Activated CD4-positive, CD25-positive, alpha-beta regulatory T cell treated with anti-CD3 and anti-CD28 coated beads, Interleukin-2, amount 50 U/mL, for 72 hours (primary cell): ENCODE measurements at regions not wholly inside any gene's neighbourhood (a gene's known extent, or its start where the extent isn't known, plus 50 kb on each side); places are given as distances from the start of the nearest gene placed in this dataset.
"Not testable (repeated sequence)": the region's sequence is repeated elsewhere in the genome, so short reads cannot be mapped to it uniquely, and the experiment has no call there.

Experiments used
- DNase-seq: peaks from one replicate; pipeline ENCODE4 v3.0.0; 2021

DNA sequence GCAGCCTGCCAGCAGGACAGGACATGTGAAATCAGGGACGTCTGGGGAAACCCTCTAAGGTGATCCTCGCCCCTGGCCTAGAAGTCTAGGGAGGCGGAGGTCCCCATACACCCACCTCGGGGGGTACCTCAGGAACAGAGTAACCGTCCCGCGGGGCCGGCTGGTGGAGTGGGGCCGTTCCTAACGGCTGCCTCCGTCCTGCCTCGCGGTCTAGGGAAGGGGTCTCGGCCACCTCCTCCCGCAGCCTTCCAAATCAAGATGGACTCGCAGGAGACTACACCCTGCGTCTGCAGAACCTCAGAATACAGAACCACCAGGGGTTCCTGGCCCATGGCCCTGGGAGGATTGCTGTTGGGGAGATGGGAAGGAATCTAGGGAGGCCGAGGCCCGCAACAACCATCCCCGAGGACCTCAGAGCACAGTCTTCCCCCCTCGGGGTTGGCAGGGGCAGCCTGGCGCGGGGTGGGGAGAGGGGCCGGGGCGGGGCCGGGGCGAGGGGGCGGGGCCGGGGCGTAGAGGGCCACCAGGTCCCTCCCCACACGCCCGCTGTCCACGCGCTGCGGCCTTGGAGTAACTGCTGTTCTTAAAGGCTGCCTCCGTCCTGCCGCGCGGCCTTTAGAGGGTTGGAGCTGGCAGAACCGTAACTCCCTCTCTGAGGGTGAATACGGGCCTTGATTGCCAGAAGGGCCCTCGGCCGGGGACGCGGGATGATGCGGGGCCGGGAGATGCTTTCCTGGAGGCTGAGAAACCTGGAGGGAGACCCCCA, 89.0 kb upstream of the MLN start:
- no peak for DNase-seq

DNA sequence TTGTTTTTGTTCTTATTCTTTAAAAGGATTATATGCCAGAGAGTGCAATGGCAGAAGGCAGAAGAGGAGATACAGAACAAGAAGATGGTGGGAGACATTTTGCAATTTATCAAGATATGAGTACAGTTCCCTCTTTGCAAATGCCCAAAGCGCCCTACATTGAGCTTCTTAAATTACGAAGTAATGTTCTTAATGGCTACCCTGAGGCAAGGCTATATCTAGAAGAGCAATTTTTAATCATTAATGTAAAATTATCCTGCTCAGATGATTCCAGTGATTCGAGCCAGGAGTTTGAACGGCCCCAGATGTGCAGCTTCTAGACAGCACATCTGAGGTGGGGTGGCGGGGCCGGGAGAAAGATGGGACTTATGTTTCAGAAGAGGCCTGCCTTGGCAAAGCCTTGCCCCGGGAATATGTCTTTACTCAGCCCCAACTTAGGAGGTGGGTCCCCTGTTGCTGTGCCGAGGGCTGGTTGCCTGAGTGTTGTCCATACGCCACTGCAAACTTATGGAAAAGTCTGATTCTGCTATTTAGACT, 84.9 kb upstream of the MLN start:
- DNase-seq = no peak

DNA sequence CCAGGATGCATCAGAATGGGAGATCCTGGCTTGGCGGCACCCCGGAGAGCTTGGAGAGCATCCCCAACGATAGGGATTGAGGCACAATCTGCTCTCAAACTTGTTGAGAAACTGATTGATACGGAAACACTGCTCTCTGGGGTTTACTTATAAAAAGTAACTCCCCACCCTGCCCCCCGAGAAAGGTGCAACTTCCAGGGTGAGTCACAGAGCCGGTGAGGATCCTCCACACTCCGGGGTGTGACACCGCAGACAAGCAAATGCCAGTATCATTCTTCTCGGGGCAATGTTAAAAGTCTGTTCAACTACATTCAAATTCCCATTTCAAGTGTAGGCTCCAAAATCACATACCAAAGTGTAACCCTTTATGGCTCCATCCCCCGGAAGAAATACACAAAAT, 84.4 kb upstream of the MLN start:
- DNase-seq = no peak

DNA sequence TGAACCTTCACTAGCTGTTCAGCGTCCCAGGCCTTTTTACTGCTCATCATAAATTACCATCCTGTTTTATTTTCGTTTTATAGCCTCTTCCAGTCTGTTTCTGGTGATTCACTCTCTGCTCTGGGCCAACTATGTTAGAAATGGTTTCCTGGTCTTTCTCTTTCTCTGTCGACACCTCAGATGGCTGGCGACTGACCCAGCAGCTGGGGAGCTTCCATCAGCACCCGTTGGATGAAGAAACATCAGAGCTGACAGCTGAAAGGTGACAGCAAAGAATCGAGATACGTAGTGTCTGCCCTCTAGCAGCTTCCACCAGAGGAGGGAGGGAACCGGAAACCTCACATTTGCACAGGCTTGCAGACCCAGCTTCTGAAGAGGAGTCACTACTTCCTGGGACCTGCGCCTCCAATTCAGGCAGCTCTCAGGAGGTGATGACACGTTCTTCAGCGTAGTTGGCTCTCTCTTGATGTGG, 82.9 kb upstream of the MLN start:
- DNase-seq = no peak

DNA sequence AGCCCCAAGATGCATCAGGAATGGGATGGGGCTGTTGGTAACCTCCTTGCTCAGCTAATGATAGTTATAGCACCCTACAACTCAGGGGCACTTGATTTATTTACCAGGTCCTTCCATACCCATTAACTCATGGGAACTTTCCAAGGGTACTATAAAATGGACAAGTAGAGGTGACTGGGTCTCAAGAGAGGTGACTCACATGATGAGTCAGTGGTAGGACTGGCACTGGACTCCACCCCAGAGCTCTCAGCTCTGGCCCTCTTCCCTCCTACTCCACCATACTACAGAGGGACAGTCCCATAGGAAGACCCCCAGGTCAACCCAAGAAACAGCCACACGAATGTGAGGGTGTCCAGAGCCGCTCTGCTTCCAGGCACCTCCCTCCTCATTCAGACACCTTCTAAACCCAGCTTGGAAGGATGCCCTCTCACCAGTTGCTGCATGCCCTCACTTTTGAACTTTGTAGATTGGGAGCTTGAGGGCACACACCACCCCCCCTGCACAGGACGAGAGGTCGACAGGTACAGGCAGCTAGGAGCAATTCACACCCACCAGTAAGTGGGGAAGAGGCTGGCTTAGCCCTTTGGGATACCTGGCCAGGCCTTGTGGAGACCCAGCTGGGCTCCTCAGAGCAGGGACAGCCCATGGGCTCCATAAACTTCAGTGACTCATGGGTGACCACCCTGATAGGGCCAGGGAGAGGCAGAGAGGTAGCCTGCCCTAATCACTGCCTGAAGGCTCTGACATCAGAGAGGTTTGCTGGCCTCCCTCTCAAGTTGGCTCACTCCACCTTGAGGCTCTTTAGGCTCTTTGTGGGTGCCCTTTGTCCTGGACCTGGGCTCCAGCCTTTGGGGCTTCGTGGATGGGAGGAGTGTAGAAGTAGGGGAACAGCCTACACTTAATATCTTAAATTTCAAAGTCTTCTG, 81.6 kb upstream of the MLN start:
- no peak for DNase-seq

DNA sequence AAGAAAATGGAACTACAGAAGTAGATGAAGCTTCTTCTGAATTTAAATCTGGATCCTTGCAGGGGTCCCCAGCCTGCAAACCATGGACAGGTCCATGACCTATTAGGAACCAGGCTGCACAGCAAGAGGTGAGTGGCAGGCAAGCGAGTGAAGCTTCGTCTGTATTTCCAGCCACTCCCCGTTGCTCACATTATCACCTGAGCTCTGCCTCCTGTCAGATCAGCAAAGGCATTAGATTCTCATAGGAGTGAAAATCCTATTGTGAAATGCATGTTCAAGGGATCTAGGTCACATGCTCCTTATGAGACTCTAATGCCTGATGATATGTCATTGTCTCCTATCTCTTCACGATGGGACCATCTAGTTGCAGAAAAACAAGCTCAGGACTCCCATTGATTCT, 79.8 kb upstream of the MLN start:
- DNase-seq = not testable (repeated sequence)

DNA sequence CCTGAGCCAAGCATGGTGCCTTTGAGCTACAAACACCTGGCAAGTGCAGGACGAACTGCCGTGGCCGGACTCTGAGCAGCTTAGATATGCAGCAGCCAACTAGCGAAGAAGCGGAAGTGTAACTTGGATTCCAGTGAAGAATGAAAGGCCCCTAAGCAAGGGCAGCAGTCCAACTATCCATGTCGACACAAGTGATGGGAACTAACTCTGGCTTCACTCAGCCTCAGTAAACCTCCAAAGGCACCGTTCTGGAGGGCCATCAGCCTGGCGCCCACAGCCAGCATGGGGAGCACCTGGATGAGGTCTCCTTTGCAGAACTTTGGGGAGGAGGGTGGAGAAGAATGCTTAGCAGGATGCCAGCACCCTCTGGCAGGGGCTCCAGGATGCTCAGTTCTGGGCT, 78.4 kb upstream of the MLN start:
- DNase-seq = no peak

DNA sequence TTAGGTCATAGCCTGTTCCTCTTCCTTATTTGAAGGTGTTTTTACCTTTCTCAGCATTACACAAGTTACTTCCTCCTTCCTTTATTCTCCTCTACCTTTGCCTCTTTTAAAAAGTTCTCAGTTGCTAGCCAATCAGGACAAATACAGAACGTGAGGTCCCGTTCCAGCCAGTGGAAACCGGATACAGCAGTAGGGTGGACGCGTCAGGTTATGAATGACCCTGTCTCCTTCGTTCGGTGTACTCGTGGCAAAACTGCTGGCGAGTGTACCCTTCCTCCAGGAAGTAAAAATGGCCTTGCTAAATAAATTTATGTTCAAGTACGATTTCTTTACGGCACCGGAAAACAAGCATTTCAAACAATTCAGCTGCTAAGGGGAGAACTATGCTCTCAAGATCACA, 77.0 kb upstream of the MLN start:
- DNase-seq = no peak

DNA sequence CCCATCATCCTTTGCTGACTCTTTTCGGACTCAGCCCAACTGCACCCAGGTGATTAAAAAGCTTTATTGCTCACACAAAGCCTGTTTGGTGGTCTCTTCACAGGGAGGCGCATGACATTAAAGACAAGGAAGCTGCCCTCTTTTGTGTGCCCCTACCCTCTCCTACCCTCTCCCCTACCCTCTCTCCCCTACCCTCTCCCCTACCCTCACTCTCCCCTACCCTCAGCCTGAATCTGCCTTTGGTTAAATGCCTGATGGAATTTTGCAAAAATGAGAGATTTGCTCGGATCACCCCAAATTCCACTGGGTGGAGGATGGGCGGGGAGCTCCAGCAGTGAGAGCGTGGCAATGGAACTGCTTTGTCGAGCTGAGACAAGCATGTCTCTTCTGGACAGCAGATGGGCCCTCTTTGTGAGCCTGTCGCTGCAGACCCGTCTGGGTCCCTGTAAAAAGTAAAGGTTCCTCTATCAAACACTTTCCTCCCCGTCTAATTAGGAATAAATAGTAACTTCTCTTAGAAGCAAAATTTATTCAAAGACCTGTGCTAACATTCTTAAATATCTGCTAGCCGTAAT, 76.4 kb upstream of the MLN start:
- DNase-seq = no peak

DNA sequence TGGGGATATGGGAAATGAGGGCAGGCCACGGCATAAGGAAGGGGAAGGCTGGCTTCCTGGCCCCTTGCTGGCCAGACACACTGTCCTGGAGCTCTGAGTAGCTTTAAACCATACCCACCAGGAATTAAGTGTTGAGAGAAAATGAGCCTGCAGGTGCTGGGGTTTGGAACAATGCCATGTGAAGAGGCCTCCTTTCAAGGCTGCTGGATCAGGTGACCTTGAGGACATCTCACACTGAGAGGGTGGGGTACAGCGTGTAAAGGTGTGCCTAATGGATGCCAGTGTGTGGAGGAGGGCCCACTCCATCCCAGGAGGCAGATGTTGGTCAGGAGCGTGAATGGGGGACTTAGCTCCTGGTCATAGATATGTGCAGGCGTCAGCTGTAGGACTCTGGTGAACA, 74.8 kb upstream of the MLN start:
- no peak for DNase-seq

DNA sequence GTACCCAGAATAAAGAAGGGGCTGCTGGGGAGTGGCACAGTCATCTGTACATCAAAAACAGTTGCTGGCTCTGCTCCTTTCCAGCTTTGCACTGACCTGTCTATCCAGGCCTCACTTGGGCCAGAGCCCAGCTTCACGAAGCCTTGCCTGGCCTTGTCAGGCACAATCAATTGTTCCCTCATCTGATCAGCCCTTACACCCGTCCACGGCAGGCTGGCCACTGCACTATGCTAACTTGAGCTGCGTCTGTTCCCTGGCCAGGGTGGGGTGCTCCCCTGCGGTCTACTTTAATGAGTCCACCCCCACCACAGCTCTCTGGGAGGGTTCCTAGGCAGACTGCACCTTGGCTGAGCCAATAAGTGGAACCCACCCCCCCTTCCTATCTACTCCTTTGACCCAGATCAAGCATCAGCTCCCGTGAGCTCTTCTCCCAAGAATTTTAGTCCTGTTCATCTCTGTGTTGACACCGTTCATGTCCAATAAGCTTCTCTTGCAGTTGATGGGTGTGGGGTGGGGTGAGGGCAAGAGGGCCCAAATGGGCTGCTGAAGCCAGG, 74.3 kb upstream of the MLN start:
- no peak for DNase-seq

DNA sequence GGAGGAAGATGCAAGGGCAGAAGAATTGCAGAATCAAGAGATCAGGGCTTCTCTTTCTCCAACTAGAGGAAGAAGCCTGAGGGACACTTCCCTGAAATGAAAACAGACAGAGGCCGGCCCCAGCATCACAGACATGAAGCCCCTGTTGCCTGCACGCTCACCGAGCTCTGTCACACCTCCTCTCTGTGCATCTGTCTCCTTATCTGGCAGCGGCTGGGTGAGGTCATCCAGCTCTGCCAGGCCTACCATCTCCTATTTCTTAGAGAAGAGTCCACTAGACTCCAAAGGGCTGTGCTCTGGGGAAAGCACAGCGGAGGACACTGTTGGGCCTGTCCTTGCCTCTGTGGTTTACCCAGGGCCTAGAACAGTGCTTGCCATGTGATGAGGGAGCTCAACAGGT, 71.9 kb upstream of the MLN start:
- no peak for DNase-seq

DNA sequence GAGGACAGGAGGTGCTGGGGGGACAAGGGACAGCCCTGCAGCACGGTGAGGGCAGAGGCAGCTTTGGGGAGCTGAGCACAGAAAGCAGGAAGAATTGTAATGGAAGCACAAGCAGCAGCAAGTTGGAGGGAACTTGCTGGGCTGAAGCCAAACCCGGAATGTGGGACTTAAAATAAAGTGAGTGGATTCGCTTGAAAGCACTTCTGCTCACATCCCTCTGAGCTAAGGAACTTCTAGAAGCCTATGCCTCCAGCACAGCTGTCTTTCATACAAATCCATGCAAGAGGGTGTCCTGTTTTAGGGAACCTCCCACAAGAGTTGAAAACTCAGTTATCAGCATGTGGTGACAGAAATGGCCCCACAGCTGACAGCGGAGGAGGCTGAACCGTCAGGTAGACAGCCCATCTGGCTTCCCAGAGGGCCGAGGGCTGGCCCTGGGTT, 71.4 kb upstream of the MLN start:
- DNase-seq = no peak

DNA sequence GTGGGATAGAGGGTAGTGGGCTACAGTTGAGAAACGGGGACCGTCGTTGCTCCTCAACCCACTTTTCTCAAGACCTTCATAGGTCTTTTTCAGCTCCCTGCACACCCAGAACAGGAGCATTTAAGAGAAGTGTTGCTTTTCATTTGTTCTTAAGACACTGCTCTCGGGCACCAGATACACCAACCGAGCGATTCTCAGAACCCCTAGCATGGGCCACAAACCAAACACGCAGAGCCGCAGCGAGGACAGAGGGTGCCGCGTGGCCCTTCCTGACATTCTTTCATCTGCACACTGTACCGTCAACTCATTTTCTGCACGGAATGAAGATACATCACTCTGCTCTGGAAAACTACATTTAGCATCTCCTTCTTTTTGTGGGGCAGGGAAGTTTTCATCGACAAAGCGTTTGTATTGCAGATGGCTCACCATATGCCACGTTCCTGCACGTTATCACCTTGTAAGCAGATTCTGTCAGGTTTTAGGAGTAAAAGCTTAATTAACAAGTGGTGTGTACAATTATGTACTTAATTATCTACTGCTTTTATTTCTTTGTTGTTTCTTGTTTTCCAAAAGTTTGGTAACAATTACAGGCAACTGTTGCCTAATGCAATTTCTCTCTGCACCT, 70.4 kb upstream of the MLN start:
- no peak for DNase-seq

DNA sequence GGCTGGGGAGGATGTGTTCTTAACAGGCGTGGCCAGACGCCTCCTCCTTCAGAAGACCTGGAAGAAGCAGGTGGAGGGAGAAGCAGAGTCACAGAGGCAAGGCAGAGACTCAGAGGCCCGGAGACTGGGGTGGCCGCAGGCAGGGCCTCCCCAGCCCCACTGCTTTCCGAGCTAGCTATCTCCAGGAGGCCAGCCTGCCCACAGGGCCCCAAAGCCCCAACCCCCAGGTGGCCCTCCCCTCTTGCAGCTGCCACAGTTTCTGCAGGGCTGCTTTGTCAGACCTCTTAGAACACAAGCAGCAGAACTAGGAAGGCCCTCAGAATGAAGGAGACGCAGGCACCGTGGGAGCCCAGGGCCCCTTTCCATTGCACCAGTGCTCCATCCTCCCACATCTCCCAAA, 69.0 kb upstream of the MLN start:
- no peak for DNase-seq

DNA sequence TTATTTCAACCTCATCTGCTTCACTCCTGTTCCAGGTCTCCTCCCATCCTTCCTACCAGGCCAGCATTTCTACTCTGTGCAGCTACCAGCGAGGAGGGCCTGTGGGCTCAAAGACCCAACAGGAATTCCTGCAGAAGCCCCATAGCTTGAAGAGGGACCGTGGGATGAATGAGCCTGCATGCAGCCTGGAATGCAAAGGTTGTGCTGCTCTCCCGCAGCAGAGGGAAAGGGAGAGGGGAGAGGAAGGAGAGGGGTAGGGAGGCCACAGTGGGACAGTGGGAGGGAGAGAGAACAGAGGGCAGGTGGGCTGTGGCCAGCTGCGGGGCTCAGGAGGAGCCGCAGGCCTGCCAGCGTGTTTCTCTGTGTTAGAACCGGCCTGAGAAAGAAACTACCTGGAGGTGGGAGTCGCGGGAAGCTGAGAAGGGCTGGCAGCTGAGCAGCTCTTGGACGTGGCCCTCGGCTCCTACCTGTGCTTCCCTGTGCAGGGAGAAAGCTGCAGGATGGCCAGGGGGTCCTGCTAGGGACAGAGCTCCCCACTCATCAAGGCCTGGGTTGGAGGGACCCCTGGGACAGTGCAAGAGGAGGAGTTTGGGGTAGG, 66.1 kb upstream of the MLN start:
- DNase-seq = no peak

DNA sequence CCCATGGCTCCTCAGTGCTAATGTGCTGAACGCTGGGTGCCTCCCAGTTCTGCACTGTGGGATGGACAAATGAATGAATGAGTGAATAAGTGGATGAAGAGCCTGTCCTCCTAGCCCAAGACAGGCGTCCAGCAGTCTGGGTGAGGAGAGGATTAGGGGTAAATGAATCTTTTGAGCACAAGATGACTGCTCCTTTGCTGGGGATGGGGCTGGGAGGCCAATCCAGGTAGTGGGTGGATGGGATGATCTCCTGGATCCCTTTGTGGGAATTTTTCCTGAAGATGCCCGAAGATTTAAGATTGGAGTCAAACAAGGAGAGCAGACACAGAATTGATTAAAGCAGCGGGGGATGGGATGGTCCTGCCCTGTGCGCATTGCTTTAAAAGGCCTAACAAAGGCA, 65.3 kb upstream of the MLN start:
- DNase-seq = no peak

DNA sequence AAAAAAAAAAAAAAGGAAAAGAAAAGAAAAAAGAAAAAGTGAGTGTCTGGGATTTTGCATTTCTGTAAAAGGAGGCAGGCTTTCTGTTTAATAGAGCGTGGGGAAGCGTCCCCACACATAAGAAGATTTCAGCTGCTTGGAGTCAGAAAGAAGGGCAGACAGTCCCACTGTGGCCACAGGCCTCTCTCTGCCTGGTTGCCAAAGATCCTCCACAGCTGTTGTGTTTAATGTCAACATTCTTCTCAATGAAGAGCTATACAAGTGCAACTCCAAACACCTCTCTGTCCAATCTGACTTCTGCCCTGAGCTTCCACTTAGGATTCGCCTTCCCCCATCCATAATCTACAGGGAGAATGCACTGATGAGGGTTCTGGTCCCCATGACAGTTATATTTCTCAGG, 64.3 kb upstream of the MLN start:
- no peak for DNase-seq

DNA sequence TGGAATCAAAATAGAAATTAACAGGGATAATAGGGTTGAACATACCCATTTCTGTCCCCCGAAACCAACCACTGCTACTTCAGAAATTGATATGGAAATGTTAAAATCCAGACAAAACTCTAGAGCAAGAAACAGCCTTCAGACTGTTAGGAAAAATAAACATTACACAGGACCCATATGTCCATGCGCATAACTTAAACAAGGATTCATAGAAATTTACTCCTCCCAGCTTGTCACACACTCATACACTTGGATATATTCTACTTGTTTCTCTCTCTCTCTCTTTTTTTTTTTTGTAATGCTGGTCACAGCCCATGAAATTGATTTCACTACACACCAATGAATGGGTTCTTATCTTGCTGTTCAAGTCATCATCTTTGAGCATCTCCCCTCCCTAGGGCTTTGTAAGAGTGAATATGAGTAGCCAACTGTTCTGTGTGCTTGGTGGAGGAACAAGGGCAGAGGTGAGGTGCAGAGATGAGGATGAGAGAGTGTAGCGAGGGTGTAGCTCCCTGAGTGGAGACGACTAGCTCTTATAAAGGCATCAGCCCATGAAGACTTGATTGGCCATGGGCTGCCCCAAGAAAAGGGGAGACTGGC, 61.8 kb upstream of the MLN start:
- DNase-seq = no peak

DNA sequence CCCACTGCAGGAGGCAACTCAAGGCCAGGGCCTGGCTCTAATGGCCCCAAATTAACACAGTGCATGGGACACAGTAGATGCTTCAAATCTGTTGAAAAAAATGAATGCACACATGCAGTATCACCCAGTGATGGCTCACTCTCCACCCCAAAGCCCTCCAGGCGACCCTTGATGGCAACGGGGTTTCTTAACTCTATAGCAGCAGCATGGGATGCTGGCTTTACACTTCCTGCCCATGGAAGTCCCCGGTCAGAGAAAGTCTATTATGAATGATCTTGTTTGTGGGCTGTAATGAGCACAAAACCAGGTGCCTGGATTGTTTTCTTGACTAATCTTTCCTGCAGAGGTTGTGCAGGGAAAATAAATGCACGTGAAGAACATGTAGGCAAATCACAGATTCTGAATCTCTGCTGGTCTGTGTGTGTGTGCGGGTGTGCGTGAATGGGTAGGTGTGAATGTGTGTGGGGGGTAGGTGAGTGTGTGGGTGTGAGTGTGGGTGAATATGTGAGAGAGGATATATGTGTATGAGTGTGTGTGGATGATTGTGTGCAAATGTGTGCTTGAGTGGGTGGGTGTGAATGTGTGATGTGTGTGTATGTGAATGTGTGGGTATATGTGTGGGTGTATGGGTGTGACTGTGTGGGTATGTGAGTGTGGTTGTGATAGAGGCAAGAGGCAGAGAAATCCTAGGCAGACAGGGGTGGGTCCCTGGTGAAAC, 60.1 kb upstream of the MLN start:
- no peak for DNase-seq

DNA sequence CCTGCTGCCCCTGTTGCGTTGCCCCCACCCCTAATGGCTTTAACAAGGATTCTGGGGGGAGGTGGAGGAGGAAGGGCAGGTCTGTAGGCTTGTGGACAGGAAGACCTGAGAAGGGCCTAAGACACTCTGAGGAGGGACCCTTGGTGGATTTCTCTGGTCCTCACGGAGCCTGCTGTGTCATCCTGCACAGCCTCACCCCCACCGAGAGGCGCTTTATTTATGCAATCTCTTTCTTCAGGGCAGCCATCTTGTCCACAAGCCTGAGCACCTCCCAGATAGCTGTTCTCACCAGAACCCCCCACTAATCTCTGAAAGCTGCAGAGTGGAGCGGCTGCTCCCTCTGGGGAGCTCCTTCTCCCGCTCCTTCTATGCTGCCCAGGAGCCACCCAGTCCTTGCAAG, 59.3 kb upstream of the MLN start:
- no peak for DNase-seq
